Naive B cell (primary cell): ENCODE measurements at regions not wholly inside any gene's neighbourhood (a gene's known extent, or its start where the extent isn't known, plus 50 kb on each side); places are given as distances from the start of the nearest gene placed in this dataset.
A peak's percentile ranks its signal among the peaks of the same experiment; 100 is the strongest.

Experiments
- ATAC-seq, 2 donors: fragments of 150-1000 bp; cut with Tn5 transposase; 2 replicates each; pipeline ENCODE4 v1.10.0; 2021; ENCODE audit warnings: low read depth in 2 of 2, mild to moderate bottlenecking in 2 of 2, moderate library complexity in 2 of 2
- DNase-seq: peaks from one replicate; pipeline ENCODE4 v3.0.0; 2022
- H3K27ac Mint-ChIP-seq, 6 donors: one replicate each; pipeline ENCODE4 v1.8.0; 2020 to 2022; ENCODE audit warnings: mild to moderate bottlenecking in 6 of 6, mixed read lengths in 6 of 6, moderate library complexity in 5 of 6, inconsistent platforms in 2 of 6
- H3K27me3 Mint-ChIP-seq, 3 donors: one replicate each; pipeline ENCODE4 v1.8.0; 2021 to 2022; ENCODE audit warnings: mixed read lengths in 3 of 3, mild to moderate bottlenecking in 1 of 3
- H3K36me3 Mint-ChIP-seq, 2 donors: one replicate each; pipeline ENCODE4 v1.8.0; 2020 to 2022; ENCODE audit warnings: mixed read lengths in 2 of 2, inconsistent platforms in 1 of 2, mild to moderate bottlenecking in 1 of 2
- H3K4me1 Mint-ChIP-seq, 3 donors: one replicate each; pipeline ENCODE4 v1.8.0; 2020 to 2022; ENCODE audit warnings: mixed read lengths in 3 of 3, inconsistent platforms in 1 of 3, mild to moderate bottlenecking in 1 of 3, moderate library complexity in 1 of 3
- H3K4me3 Mint-ChIP-seq, 8 donors: one replicate each; pipeline ENCODE4 v1.8.0; 2020 to 2022; ENCODE audit warnings: mild to moderate bottlenecking in 8 of 8, mixed read lengths in 8 of 8, moderate library complexity in 8 of 8, inconsistent platforms in 2 of 8
- H3K9me3 Mint-ChIP-seq, 7 donors: one replicate each; pipeline ENCODE4 v1.8.0; 2020 to 2022; ENCODE audit warnings: mixed read lengths in 7 of 7, mild to moderate bottlenecking in 5 of 7, inconsistent platforms in 2 of 7, moderate library complexity in 1 of 7

- H3K4me3 Mint-ChIP-seq, result no peak overlapping the region
- DNase-seq (no peak), ATAC-seq (no peak)
- H3K9me3 Mint-ChIP-seq, result no peaks in the 10 kb centered on the region
- peaks cover 0 to 4% (median 0%) of the 10 kb centered on the region in 3 donors for H3K4me1 Mint-ChIP-seq
- peak overlapping the region in 1 of 6 donors; percentile 26 for H3K27ac Mint-ChIP-seq
- no peaks in the 10 kb centered on the region for H3K36me3 Mint-ChIP-seq
- peaks cover 0 to 4% (median 0%) of the 10 kb centered on the region in 3 donors for H3K27me3 Mint-ChIP-seq
Measured at GRCh38 chr6:139474145-139475108, 100.0 kb upstream of the CITED2 start.

- no peak for ATAC-seq
- DNase-seq, result no peak
- H3K4me3 Mint-ChIP-seq, result no peak overlapping the region
- no peaks in the 10 kb centered on the region for H3K9me3 Mint-ChIP-seq
- H3K27ac Mint-ChIP-seq, result no peak overlapping the region
- H3K36me3 Mint-ChIP-seq, result no peaks in the 10 kb centered on the region
- H3K4me1 Mint-ChIP-seq, result peaks cover 0 to 4% (median 0%) of the 10 kb centered on the region in 3 donors
- H3K27me3 Mint-ChIP-seq, result peaks cover 0 to 4% (median 0%) of the 10 kb centered on the region in 3 donors
Measured at GRCh38 chr6:139473731-139474130, 99.3 kb upstream of the CITED2 start.

GRCh38 chr6:139473231-139473701 is 98.8 kb upstream of the CITED2 start:
- Mint-ChIP-seq H3K27me3 (peaks cover 0 to 4% (median 0%) of the 10 kb centered on the region in 3 donors), H3K4me3 (no peak overlapping the region), H3K4me1 (peaks cover 0 to 4% (median 0%) of the 10 kb centered on the region in 3 donors), H3K27ac (no peak overlapping the region), H3K9me3 (no peaks in the 10 kb centered on the region), H3K36me3 (no peaks in the 10 kb centered on the region)
- DNase-seq (no peak), ATAC-seq (no peak)

GRCh38 chr6:139472351-139473015 is 98.0 kb upstream of the CITED2 start:
- Mint-ChIP-seq H3K4me3 (no peak overlapping the region), H3K27me3 (no peaks in the 10 kb centered on the region), H3K36me3 (no peaks in the 10 kb centered on the region), H3K4me1 (peaks cover 0 to 4% (median 0%) of the 10 kb centered on the region in 3 donors), H3K9me3 (no peaks in the 10 kb centered on the region), H3K27ac (peak overlapping the region in 1 of 6 donors; percentile 33)
- no peak for ATAC-seq
- no peak for DNase-seq

GRCh38 chr6:139470997-139471396 is 96.5 kb upstream of the CITED2 start:
- peak overlapping the region in 1 of 6 donors; percentile 33 for H3K27ac Mint-ChIP-seq
- no peaks in the 10 kb centered on the region for H3K9me3 Mint-ChIP-seq
- H3K27me3 Mint-ChIP-seq, result no peaks in the 10 kb centered on the region
- H3K4me3 Mint-ChIP-seq, result no peak overlapping the region
- ATAC-seq (no peak), DNase-seq (no peak)
- H3K4me1 Mint-ChIP-seq, result peaks cover 0 to 4% (median 0%) of the 10 kb centered on the region in 3 donors
- no peaks in the 10 kb centered on the region for H3K36me3 Mint-ChIP-seq

GRCh38 chr6:139468178-139468819 is 93.9 kb upstream of the CITED2 start:
- H3K27me3 Mint-ChIP-seq, result no peaks in the 10 kb centered on the region
- no peak overlapping the region for H3K4me3 Mint-ChIP-seq
- peaks cover 0 to 2% (median 0%) of the 10 kb centered on the region in 7 donors for H3K9me3 Mint-ChIP-seq
- no peaks in the 10 kb centered on the region for H3K4me1 Mint-ChIP-seq
- no peaks in the 10 kb centered on the region for H3K36me3 Mint-ChIP-seq
- DNase-seq, result no peak
- ATAC-seq, result no peak
- no peak overlapping the region for H3K27ac Mint-ChIP-seq

GRCh38 chr6:139457476-139457875 is 83.0 kb upstream of the CITED2 start:
- ATAC-seq (no peak), DNase-seq (no peak)
- H3K27me3 Mint-ChIP-seq, result no peaks in the 10 kb centered on the region
- no peak overlapping the region for H3K27ac Mint-ChIP-seq
- H3K9me3 Mint-ChIP-seq, result no peaks in the 10 kb centered on the region
- no peaks in the 10 kb centered on the region for H3K36me3 Mint-ChIP-seq
- H3K4me1 Mint-ChIP-seq, result no peaks in the 10 kb centered on the region
- H3K4me3 Mint-ChIP-seq, result no peak overlapping the region

GRCh38 chr6:139452148-139452876 is 77.9 kb upstream of the CITED2 start:
- H3K9me3 Mint-ChIP-seq, result no peaks in the 10 kb centered on the region
- no peaks in the 10 kb centered on the region for H3K36me3 Mint-ChIP-seq
- no peak overlapping the region for H3K27ac Mint-ChIP-seq
- no peak for DNase-seq
- H3K4me1 Mint-ChIP-seq, result peaks cover 0 to 6% (median 3%) of the 10 kb centered on the region in 3 donors
- H3K27me3 Mint-ChIP-seq, result no peaks in the 10 kb centered on the region
- no peak for ATAC-seq
- no peak overlapping the region for H3K4me3 Mint-ChIP-seq

GRCh38 chr6:139449611-139450000 is 75.2 kb upstream of the CITED2 start:
- no peaks in the 10 kb centered on the region for H3K27me3 Mint-ChIP-seq
- ATAC-seq, result no peak
- H3K27ac Mint-ChIP-seq, result no peak overlapping the region
- peaks cover 0 to 6% (median 3%) of the 10 kb centered on the region in 3 donors for H3K4me1 Mint-ChIP-seq
- no peaks in the 10 kb centered on the region for H3K9me3 Mint-ChIP-seq
- DNase-seq, result no peak
- no peaks in the 10 kb centered on the region for H3K36me3 Mint-ChIP-seq
- no peak overlapping the region for H3K4me3 Mint-ChIP-seq

- Mint-ChIP-seq H3K27ac (no peak overlapping the region), H3K27me3 (no peaks in the 10 kb centered on the region), H3K36me3 (no peaks in the 10 kb centered on the region), H3K4me3 (no peak overlapping the region), H3K4me1 (peaks cover 0 to 6% (median 3%) of the 10 kb centered on the region in 3 donors), H3K9me3 (no peaks in the 10 kb centered on the region)
- ATAC-seq, result no peak
- DNase-seq, result no peak
Measured at GRCh38 chr6:139448998-139449610, 74.7 kb upstream of the CITED2 start.

- no peak for ATAC-seq
- no peaks in the 10 kb centered on the region for H3K36me3 Mint-ChIP-seq
- H3K27ac Mint-ChIP-seq, result peak overlapping the region in 1 of 6 donors; percentile 4
- no peak for DNase-seq
- H3K4me1 Mint-ChIP-seq, result peaks cover 0 to 6% (median 3%) of the 10 kb centered on the region in 3 donors
- no peak overlapping the region for H3K4me3 Mint-ChIP-seq
- H3K27me3 Mint-ChIP-seq, result no peaks in the 10 kb centered on the region
- H3K9me3 Mint-ChIP-seq, result no peaks in the 10 kb centered on the region
Measured at GRCh38 chr6:139448051-139448649, 73.7 kb upstream of the CITED2 start.

GRCh38 chr6:139447656-139447975 is 73.2 kb upstream of the CITED2 start:
- Mint-ChIP-seq H3K4me3 (no peak overlapping the region), H3K9me3 (no peaks in the 10 kb centered on the region), H3K27me3 (no peaks in the 10 kb centered on the region), H3K36me3 (no peaks in the 10 kb centered on the region), H3K4me1 (peaks cover 0 to 6% (median 3%) of the 10 kb centered on the region in 3 donors), H3K27ac (no peak overlapping the region)
- no peak for DNase-seq
- no peak for ATAC-seq
